Stimulated activated naive B cell treated with anti-CD40 and anti-IgM and Interleukin-4, amounts not matched to agents 10 μg/mL and 1 μg/mL and 100 μg/mL, for 72 hours (primary cell): ENCODE measurements at regions not wholly inside any gene's neighbourhood (a gene's known extent, or its start where the extent isn't known, plus 50 kb on each side); places are given as distances from the start of the nearest gene placed in this dataset.
"Not testable (repeated sequence)": the region's sequence is repeated elsewhere in the genome, so short reads cannot be mapped to it uniquely, and the experiment has no call there.

Experiments used
- ATAC-seq, 2 donors: fragments of 150-1000 bp; cut with Tn5 transposase; replicated peaks; 2 replicates each; pipeline ENCODE4 v1.10.0; 2021; ENCODE audit warnings: moderate library complexity in 1 of 2
- DNase-seq: peaks from one replicate; pipeline ENCODE4 v3.0.0; 2021
- H3K27ac Mint-ChIP-seq: one replicate; pipeline ENCODE4 v1.8.0; 2022; ENCODE audit warnings: mild to moderate bottlenecking, mixed read lengths
- H3K27me3 Mint-ChIP-seq, 2 donors: one replicate each; pipeline ENCODE4 v1.8.0; 2022; ENCODE audit warnings: mixed read lengths in 2 of 2
- H3K36me3 Mint-ChIP-seq, 2 donors: one replicate each; pipeline ENCODE4 v1.8.0; 2022; ENCODE audit warnings: mixed read lengths in 2 of 2, mild to moderate bottlenecking in 1 of 2
- H3K4me1 Mint-ChIP-seq, 2 donors: one replicate each; pipeline ENCODE4 v1.8.0; 2022; ENCODE audit warnings: mixed read lengths in 2 of 2, mild to moderate bottlenecking in 1 of 2
- H3K4me3 Mint-ChIP-seq, 2 donors: one replicate each; pipeline ENCODE4 v1.8.0; 2022; ENCODE audit warnings: mild to moderate bottlenecking in 2 of 2, mixed read lengths in 2 of 2, moderate library complexity in 1 of 2
- H3K9me3 Mint-ChIP-seq, 2 donors: one replicate each; pipeline ENCODE4 v1.8.0; 2022; ENCODE audit warnings: mixed read lengths in 2 of 2, mild to moderate bottlenecking in 1 of 2

- Mint-ChIP-seq H3K36me3 (no peaks in the 10 kb centered on the region), H3K9me3 (no peaks in the 10 kb centered on the region), H3K4me3 (no peak overlapping the region), H3K4me1 (no peaks in the 10 kb centered on the region), H3K27ac (no peak overlapping the region), H3K27me3 (peaks cover 0 to 7% of the 10 kb centered on the region in 2 donors)
- no peak for ATAC-seq
- no peak for DNase-seq
These were observed 90.2 kb downstream of the DNAJB9 start for GRCh38 chr7:108659867-108660266.

DNA sequence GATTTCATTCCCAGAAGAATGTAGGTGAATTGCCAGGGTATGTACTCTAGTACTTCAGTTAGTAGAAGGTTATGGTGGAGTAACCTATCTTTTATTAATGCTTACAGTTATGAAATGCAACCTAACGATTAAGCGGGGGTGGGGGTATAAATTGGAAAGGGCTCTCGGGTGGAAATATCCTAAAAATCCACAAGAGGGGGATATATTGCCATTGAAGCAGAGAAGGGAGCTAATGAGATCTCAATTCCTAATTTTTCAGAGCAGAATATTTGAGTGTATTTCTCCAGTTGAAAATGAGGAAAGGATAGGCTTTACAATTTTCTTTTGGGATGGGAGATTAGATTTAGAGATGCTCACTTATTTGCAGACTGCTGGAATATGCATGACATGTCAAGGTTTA is 90.8 kb downstream of the DNAJB9 start:
- DNase-seq: no peak
- no peaks in the 10 kb centered on the region for H3K36me3 Mint-ChIP-seq
- peaks cover 0 to 7% of the 10 kb centered on the region in 2 donors for H3K27me3 Mint-ChIP-seq
- H3K9me3 Mint-ChIP-seq: no peaks in the 10 kb centered on the region
- H3K4me1 Mint-ChIP-seq: no peaks in the 10 kb centered on the region
- H3K27ac Mint-ChIP-seq: no peak overlapping the region
- H3K4me3 Mint-ChIP-seq: no peak overlapping the region
- ATAC-seq: no peak

GRCh38 chr7:108662783-108663362 is 93.2 kb downstream of the DNAJB9 start:
- H3K27ac Mint-ChIP-seq: no peak overlapping the region
- DNase-seq (no peak), ATAC-seq (no peak)
- no peak overlapping the region for H3K4me3 Mint-ChIP-seq
- peaks cover 4% of the 10 kb centered on the region in 2 donors for H3K27me3 Mint-ChIP-seq
- no peaks in the 10 kb centered on the region for H3K9me3 Mint-ChIP-seq
- no peaks in the 10 kb centered on the region for H3K36me3 Mint-ChIP-seq
- no peaks in the 10 kb centered on the region for H3K4me1 Mint-ChIP-seq

- Mint-ChIP-seq H3K9me3 (no peaks in the 10 kb centered on the region), H3K27me3 (peaks cover 0 to 9% of the 10 kb centered on the region in 2 donors), H3K4me3 (no peak overlapping the region), H3K36me3 (no peaks in the 10 kb centered on the region), H3K4me1 (no peaks in the 10 kb centered on the region), H3K27ac (no peak overlapping the region)
- DNase-seq (no peak), ATAC-seq (no peak)
These were observed 94.0 kb downstream of the DNAJB9 start for GRCh38 chr7:108663701-108664100.

DNA sequence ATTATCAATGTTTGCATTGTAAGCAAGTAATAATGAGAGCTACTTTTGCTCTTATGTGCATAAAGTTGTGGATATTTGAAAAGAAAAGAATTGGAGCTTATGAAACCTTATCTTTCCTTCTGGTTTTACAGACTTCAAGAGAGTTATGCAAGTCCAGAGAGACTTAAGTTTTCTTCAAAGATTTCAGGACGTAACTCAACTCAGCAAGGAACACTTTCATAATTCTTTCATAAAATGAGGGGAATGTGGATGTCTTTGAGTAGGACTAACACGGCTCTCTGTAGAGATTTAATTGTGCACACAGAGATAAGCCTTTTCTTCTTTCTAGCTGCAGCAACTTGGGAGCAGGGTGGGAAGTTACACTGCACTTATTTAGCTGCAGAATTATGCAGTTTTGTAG is 97.5 kb downstream of the DNAJB9 start:
- DNase-seq: no peak
- Mint-ChIP-seq H3K4me1 (no peaks in the 10 kb centered on the region), H3K36me3 (no peaks in the 10 kb centered on the region), H3K27me3 (peaks cover 14 to 15% of the 10 kb centered on the region in 2 donors), H3K4me3 (no peak overlapping the region), H3K9me3 (no peaks in the 10 kb centered on the region), H3K27ac (no peak overlapping the region)
- no peak for ATAC-seq

DNA sequence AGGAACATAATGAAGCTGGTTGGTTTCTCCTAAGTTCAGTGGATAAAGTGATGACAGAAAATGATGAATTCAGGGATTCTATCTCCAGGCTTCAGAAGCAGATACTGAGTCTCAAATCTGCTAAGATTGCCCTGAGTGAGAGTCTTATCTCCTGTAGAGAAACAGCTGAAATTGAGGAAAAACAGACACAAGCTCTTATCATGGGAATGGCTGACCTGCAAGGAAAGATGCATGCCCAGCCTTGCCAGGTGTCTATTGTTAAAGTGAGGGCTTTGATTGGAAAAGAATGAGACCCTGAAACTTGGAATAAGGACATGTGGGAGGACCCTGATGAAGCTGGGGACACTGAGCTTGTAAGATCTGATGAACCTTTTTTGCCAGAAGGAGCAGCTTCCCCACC is 100.3 kb downstream of the DNAJB9 start:
- Mint-ChIP-seq H3K4me1 (no peaks in the 10 kb centered on the region), H3K27ac (no peak overlapping the region), H3K9me3 (peaks cover 0 to 2% of the 10 kb centered on the region in 2 donors), H3K36me3 (no peaks in the 10 kb centered on the region), H3K27me3 (peaks cover 14 to 15% of the 10 kb centered on the region in 2 donors), H3K4me3 (no peak overlapping the region)
- DNase-seq (no peak), ATAC-seq (no peak)

GRCh38 chr7:108673699-108674098 is 104.0 kb downstream of the DNAJB9 start:
- not testable (repeated sequence) for H3K36me3 Mint-ChIP-seq, H3K27ac Mint-ChIP-seq, H3K9me3 Mint-ChIP-seq, ATAC-seq, H3K4me3 Mint-ChIP-seq, DNase-seq, H3K4me1 Mint-ChIP-seq
- peaks cover 11 to 15% of the 10 kb centered on the region in 2 donors for H3K27me3 Mint-ChIP-seq

- Mint-ChIP-seq H3K27ac (no peak overlapping the region), H3K4me3 (no peak overlapping the region), H3K4me1 (no peaks in the 10 kb centered on the region), H3K36me3 (no peaks in the 10 kb centered on the region), H3K27me3 (no peaks in the 10 kb centered on the region), H3K9me3 (peaks cover 2 to 4% of the 10 kb centered on the region in 2 donors)
- DNase-seq: no peak
- no peak for ATAC-seq
These were observed 115.0 kb downstream of the DNAJB9 start for GRCh38 chr7:108684629-108685028.

GRCh38 chr7:108686494-108686893 is 116.8 kb downstream of the DNAJB9 start:
- no peaks in the 10 kb centered on the region for H3K36me3 Mint-ChIP-seq
- H3K4me3 Mint-ChIP-seq: no peak overlapping the region
- H3K4me1 Mint-ChIP-seq: no peaks in the 10 kb centered on the region
- DNase-seq (no peak), ATAC-seq (no peak)
- H3K9me3 Mint-ChIP-seq: peaks cover 2 to 6% of the 10 kb centered on the region in 2 donors
- H3K27me3 Mint-ChIP-seq: no peaks in the 10 kb centered on the region
- H3K27ac Mint-ChIP-seq: no peak overlapping the region

DNA sequence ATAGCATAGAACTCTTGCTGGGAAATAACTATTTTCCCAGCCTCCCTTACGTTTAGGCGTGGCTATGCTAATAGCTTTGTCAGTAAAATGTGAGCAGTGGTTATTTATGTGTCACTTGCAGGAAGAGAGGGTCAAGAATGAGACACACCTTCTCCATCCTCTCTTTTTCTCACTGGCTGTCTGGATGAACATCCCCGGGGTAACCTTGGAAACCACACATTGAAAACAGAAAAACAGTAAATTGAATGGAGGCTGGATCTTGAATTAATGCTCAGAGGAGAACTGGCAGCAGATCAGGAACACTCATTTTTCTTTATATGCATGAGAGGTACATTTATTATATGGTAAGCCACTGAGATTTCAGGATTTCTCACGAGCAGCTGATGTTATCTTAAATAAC is 127.6 kb downstream of the DNAJB9 start:
- H3K27me3 Mint-ChIP-seq: peaks cover 0 to 6% of the 10 kb centered on the region in 2 donors
- DNase-seq: no peak
- H3K27ac Mint-ChIP-seq: no peak overlapping the region
- no peaks in the 10 kb centered on the region for H3K36me3 Mint-ChIP-seq
- no peaks in the 10 kb centered on the region for H3K4me1 Mint-ChIP-seq
- H3K9me3 Mint-ChIP-seq: peaks cover 0 to 1% of the 10 kb centered on the region in 2 donors
- no peak overlapping the region for H3K4me3 Mint-ChIP-seq
- ATAC-seq: no peak

DNA sequence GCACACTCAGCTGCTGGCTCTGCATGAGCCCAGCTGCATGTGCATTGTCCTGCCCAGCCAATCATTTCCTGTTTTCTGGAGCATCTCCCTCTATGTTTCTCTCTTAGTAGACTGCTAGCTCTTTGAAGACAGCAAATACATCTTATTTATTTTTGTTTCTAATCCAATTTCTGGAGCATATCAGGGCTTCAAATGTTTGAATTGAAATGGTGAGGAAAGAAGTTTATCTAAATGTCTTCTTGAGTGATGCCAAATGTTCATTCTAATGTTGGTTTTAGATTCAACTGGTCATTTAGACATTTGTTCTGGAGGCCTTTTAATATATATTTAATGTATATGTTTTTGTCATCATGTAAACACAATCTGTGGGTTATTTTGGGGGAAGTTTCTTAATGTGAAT is 141.9 kb downstream of the DNAJB9 start:
- Mint-ChIP-seq H3K27ac (no peak overlapping the region), H3K36me3 (no peaks in the 10 kb centered on the region), H3K4me1 (no peaks in the 10 kb centered on the region), H3K27me3 (peaks cover 0 to 6% of the 10 kb centered on the region in 2 donors), H3K4me3 (no peak overlapping the region), H3K9me3 (peaks cover 0 to 4% of the 10 kb centered on the region in 2 donors)
- ATAC-seq: no peak
- no peak for DNase-seq

GRCh38 chr7:108716783-108717182 is 147.1 kb downstream of the DNAJB9 start:
- Mint-ChIP-seq H3K27me3 (peaks cover 0 to 6% of the 10 kb centered on the region in 2 donors), H3K27ac (no peak overlapping the region), H3K36me3 (no peaks in the 10 kb centered on the region)

DNA sequence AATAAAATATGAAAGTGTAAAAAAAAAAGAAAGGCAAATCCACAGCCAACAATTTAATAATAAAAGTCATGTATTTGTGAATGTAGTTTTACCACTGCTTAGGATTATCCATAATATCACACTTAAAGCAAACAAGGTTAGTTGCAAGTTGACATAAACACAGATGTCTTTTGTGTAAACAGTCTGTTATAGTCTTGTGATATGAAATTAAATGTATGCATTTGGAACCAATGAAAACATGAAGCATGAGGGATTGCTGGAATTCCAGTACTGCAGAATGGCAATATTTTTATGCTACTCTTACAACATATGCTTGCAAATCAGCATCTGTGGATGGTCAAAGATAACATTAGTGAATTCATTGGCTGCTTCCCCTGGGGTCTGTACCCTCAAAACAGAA is 148.1 kb downstream of the DNAJB9 start:
- H3K9me3 Mint-ChIP-seq: peaks cover 0 to 3% of the 10 kb centered on the region in 2 donors
- H3K4me1 Mint-ChIP-seq: no peaks in the 10 kb centered on the region
- no peaks in the 10 kb centered on the region for H3K36me3 Mint-ChIP-seq
- no peak overlapping the region for H3K4me3 Mint-ChIP-seq
- ATAC-seq (no peak), DNase-seq (no peak)
- no peak overlapping the region for H3K27ac Mint-ChIP-seq
- peaks cover 0 to 6% of the 10 kb centered on the region in 2 donors for H3K27me3 Mint-ChIP-seq

More at GRCh38 chr7:108716783-108717182, 147.1 kb downstream of the DNAJB9 start:
- ATAC-seq (no peak), DNase-seq (no peak)
- Mint-ChIP-seq H3K4me3 (no peak overlapping the region), H3K4me1 (no peaks in the 10 kb centered on the region), H3K9me3 (peaks cover 0 to 3% of the 10 kb centered on the region in 2 donors)

DNA sequence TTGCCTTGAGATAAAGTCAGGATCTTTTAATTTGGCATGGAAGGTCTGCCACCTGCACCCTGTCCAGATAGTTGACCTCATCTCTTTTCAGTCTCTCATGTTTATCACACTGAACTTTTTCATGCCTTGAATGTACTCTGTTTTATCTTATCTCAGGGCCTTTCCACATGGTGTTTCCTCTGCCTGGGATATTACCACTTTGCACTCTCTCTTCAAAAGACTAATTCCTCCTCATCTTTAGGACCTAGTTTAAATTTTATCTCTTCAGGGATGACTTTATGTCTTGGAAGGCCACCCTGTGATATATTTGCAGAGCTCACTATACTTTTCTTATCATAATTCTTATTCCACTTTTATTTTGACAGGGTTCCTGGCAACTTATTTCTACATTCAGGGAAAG is 150.0 kb downstream of the DNAJB9 start:
- H3K27ac Mint-ChIP-seq: no peak overlapping the region
- H3K4me3 Mint-ChIP-seq: no peak overlapping the region
- H3K4me1 Mint-ChIP-seq: no peaks in the 10 kb centered on the region
- no peaks in the 10 kb centered on the region for H3K36me3 Mint-ChIP-seq
- peaks cover 0 to 2% of the 10 kb centered on the region in 2 donors for H3K27me3 Mint-ChIP-seq
- DNase-seq: no peak
- ATAC-seq: no peak
- peaks cover 0 to 3% of the 10 kb centered on the region in 2 donors for H3K9me3 Mint-ChIP-seq

GRCh38 chr7:108722561-108722960 is 152.9 kb downstream of the DNAJB9 start:
- no peak for ATAC-seq

More at GRCh38 chr7:108722561-108722960, 152.9 kb downstream of the DNAJB9 start:
- Mint-ChIP-seq H3K9me3 (peaks cover 0 to 3% of the 10 kb centered on the region in 2 donors), H3K4me3 (no peak overlapping the region), H3K27ac (no peak overlapping the region), H3K27me3 (no peaks in the 10 kb centered on the region), H3K4me1 (no peaks in the 10 kb centered on the region), H3K36me3 (no peaks in the 10 kb centered on the region)
- no peak for DNase-seq
